GM18870 (cell line): ENCODE measurements at regions not wholly inside any gene's neighbourhood (a gene's known extent, or its start where the extent isn't known, plus 50 kb on each side); places are given as distances from the start of the nearest gene placed in this dataset.
"Not testable (repeated sequence)": the region's sequence is repeated elsewhere in the genome, so short reads cannot be mapped to it uniquely, and the experiment has no call there.

Experiments used
- ATAC-seq: cut with Tn5 transposase; IDR thresholded peaks from one replicate; pipeline ENCODE4 v1.9.1; 2021; ENCODE audit warnings: moderate library complexity; ENCODE audit not compliant: unreplicated experiment

- no peak for ATAC-seq
Measured at GRCh38 chr4:19266566-19266965, 985.1 kb upstream of the SLIT2 start.

DNA sequence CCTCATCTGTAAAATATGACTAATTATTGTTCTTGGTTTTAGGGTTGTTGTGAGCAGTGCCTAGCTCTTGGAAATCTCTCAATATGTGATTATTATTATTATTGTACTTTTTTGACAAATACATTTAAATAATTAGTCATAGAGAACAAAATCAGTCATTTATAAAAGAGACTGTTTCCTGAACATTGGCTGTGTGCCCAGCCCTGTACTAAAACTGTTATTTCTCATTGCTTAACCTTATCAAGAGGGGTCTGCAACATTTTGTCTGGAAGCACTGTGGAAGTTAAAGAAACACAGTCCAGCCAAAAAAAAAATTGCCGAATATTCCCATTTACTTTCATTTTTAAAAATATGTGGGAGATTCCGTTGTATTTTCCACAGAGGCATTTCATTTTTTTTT lies 989.2 kb upstream of the SLIT2 start:
- no peak for ATAC-seq

DNA sequence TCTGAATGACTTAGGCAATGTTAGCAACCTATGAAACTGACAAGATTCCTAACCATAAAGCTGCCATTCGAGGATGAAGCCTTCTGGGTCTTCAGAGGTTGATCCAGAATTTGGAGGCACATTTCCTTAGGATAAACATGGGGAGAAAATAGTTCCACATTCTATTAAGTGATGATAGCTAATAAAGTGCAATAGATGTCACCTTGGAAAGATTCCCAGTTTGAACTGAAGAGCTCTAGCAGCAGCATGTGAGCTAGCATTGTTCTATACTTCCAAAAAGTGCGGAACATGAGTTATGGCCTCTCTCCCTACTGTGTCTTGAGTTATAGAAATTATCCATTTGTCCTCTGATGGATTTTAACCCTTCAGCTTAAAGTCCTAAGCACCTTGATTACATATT lies 991.4 kb upstream of the SLIT2 start:
- no peak for ATAC-seq

DNA sequence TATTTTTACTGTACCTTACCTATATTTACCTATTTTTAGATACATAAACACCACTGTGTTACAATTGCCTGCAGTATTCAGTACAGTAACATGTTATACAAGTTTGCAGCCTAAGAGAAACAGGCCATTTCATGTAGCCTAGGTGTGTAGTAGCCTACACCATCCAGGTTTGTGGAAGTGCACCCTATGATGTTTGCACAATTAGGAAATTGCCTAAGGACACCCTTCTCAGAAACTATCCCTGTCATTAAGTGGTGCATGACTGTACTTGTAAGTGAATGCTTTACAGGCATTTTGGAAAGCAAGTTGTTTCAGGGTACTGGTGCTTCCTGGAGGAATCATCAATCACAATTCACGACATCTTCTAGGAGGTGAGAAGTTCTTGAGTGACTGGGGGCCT lies 991.8 kb upstream of the SLIT2 start:
- no peak for ATAC-seq

- no peak for ATAC-seq
Measured at GRCh38 chr4:19256823-19257222, 994.9 kb upstream of the SLIT2 start.

GRCh38 chr4:19254486-19254885 lies 997.2 kb upstream of the SLIT2 start:
- ATAC-seq: no peak

DNA sequence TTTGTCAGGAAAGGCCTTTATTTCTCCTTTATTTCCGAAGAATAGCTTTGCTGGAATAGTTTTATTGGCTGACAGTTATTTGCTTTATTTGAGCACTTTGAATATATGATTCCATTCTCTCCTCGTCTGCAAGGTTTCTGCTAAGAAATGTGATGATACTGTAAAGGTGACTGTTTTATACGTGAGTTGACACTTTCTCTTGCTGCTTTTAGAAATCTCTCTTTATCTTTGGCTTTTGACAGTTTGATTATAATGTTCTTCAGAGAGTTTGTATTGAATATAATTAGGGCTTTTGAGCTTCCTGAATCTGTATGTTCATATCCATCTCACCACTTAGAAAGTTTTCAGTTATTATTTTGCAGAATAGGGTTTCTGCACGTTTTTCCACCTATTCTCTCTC lies 1003.7 kb upstream of the SLIT2 start:
- ATAC-seq: no peak

DNA sequence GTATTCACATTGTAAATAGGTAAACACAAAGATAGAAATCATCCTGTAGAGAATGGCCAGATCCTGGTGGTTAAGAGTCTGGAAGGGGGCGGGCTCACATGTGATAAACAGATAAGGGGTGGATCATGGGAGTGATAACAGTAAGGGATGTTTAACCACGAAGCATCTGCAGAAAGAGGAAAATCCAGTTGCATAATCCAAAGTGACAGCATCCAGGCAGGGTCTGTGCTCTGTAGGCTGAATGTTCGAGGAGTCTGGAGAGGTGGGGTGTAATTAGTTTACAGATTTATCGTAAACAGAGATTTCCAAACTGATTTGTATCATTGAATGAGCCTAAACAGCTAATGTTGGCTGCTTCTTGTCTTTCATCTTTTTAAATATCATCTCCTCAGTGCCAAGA lies 1009.8 kb upstream of the SLIT2 start:
- no peak for ATAC-seq

DNA sequence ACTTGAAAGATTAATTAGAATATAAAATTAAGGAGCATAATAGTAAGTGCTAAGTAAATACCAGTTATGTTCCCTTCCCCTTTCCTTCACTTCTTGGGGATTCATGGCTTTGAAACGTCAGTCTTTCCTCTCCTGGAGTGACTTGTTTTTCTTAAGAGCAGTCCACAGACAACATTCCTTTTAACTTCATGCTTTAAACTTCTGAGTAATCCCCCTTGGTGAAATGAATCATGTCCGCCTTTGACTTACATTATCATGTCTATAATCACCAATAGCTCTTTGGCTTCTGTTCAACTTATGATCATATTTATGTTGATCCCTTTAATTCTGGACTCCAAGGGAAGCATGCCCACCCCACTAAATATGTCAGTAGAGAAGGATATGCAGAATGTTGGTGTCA lies 1012.1 kb upstream of the SLIT2 start:
- no peak for ATAC-seq

GRCh38 chr4:19236473-19236872 lies 1015.2 kb upstream of the SLIT2 start:
- no peak for ATAC-seq

- no peak for ATAC-seq
Measured at GRCh38 chr4:19230906-19231545, 1020.7 kb upstream of the SLIT2 start.

GRCh38 chr4:19227701-19228100 lies 1024.0 kb upstream of the SLIT2 start:
- no peak for ATAC-seq

GRCh38 chr4:19224820-19225219 lies 1026.9 kb upstream of the SLIT2 start:
- ATAC-seq: no peak

- no peak for ATAC-seq
Measured at GRCh38 chr4:19216476-19216875, 1035.2 kb upstream of the SLIT2 start.

GRCh38 chr4:19214591-19215186 lies 1037.0 kb upstream of the SLIT2 start:
- no peak for ATAC-seq

DNA sequence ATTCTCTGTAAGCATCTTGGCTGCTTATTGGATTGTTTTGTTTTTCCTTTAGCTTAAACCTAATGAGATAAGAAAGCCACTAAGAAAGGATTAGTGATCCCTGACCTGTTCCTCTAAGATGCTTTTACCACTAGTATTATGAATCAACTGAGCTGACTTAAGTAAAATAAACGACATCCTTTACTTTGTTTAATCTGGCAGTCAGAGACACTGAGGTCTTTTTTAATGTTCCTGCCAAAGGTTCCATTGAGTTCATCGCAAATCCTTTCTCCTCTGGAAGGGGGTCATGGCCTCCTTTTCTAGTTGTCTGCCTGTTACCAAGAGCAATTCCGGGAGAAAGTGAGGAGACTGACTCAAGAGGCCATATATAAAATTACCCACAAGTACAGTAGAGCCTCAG lies 1038.3 kb upstream of the SLIT2 start:
- no peak for ATAC-seq

- ATAC-seq: no peak
Measured at GRCh38 chr4:19205853-19206252, 1045.9 kb upstream of the SLIT2 start.

GRCh38 chr4:19197838-19198237 lies 1053.9 kb upstream of the SLIT2 start:
- not testable (repeated sequence) for ATAC-seq

GRCh38 chr4:19195696-19196095 lies 1056.0 kb upstream of the SLIT2 start:
- no peak for ATAC-seq

DNA sequence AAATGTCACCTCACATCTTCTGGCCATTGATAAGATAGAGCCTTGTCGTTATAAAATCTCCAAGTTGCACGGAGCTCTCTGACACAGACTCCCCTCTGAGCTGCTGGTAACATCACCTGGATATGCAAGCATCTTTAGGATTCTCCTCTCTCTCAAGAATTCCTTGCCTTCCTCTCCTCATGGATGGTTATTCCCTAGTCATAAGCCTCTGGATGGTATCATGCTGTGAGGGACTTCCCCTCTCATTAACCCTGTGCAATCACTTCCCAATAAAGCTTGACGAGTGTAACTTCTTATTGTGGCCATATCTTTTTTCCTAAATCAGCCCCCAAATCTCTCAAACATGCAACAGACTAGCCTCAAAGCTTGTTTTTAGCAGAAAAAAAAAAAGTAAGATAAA lies 1057.0 kb upstream of the SLIT2 start:
- ATAC-seq: no peak

- no peak for ATAC-seq
Measured at GRCh38 chr4:19193274-19193981, 1058.3 kb upstream of the SLIT2 start.

DNA sequence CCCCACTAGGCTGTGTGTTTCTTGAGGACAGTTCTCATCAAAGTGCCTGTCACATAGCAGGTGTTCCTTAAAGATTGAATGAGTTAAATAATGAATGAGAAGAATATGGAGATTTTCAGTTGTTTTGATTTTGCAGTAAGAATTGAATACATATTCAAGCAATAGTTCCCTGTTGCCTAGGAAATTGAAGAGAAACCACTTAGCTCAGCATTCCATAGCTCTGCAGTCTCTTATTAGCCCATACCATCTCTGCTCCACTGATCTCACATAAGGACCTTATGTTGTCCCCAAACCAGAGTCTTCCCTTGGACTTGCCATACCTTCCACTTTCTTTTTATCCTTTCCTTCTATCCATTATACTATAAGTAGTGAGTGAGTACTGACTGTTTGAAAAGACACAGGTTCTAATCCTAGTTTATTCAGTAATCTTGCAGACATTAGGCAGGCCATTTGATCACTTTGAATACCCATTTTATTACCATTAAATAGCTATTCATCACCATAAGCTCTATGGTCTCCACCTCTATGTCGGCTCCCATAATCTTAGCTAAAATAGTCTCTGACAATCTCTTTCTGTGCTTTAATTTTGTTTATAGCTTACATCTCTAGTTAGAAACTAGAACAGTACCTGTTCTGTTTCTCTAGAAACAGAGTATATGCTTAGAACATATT lies 1059.6 kb upstream of the SLIT2 start:
- ATAC-seq: no peak
